Thyroid gland (tissue), 4 donors: ENCODE measurements at regions not wholly inside any gene's neighbourhood (a gene's known extent, or its start where the extent isn't known, plus 50 kb on each side); places are given as distances from the start of the nearest gene placed in this dataset.

ENCODE experiments used
- CTCF ChIP-seq, 6 experiments: fragments of 200-600 bp in 3 of 6; fragments of 450-650 bp in 3 of 6; sonication (generic) in 3 of 6; IDR thresholded peaks; one replicate each; pipeline ENCODE4 v1.5.1; 2016 to 2019; ENCODE audit warnings: antibody characterized with exemption in 6 of 6, mild to moderate bottlenecking in 2 of 6, inconsistent platforms in 1 of 6, moderate library complexity in 1 of 6
- POLR2A ChIP-seq, 2 donors: fragments of 450-650 bp; IDR thresholded peaks; one replicate each; pipeline ENCODE4 v1.6.1; 2017; ENCODE audit warnings: antibody characterized with exemption in 2 of 2, mild to moderate bottlenecking in 2 of 2, moderate library complexity in 1 of 2

GRCh38 chrX:112163906-112164305, 81.3 kb upstream of the TRPC5 start:
- TF ChIP-seq CTCF (IDR thresholded peaks at IDR 0.05): no peak
- TF ChIP-seq POLR2A (IDR thresholded peaks at IDR 0.05): no peak
